Activated naive CD4-positive, alpha-beta T cell treated with anti-CD3 and anti-CD28 coated beads for 36 hours (primary cell): ENCODE measurements at regions not wholly inside any gene's neighbourhood (a gene's known extent, or its start where the extent isn't known, plus 50 kb on each side); places are given as distances from the start of the nearest gene placed in this dataset.

Source experiments
- CTCF ChIA-PET: fragments of 350-600 bp; sonication (Branson Sonifier 250); formaldehyde crosslinking; loops from one replicate; lab custom pipeline; 2021; ENCODE audit warnings: antibody characterized with exemption; lab: Charles Lee
- DNase-seq: peaks from one replicate; pipeline ENCODE4 v3.0.0-alpha.2; 2020
- H3K27ac Mint-ChIP-seq: one replicate; pipeline ENCODE4 v1.8.0; 2021; ENCODE audit warnings: mild to moderate bottlenecking, mixed read lengths
- H3K27me3 Mint-ChIP-seq: one replicate; pipeline ENCODE4 v1.8.0; 2021; ENCODE audit warnings: low read depth, mixed read lengths
- H3K36me3 Mint-ChIP-seq: one replicate; pipeline ENCODE4 v1.8.0; 2021; ENCODE audit warnings: low read depth, mixed read lengths
- H3K4me1 Mint-ChIP-seq: one replicate; pipeline ENCODE4 v1.8.0; 2021; ENCODE audit warnings: low read depth, mixed read lengths
- H3K4me3 Mint-ChIP-seq: one replicate; pipeline ENCODE4 v1.8.0; 2021; ENCODE audit warnings: mild to moderate bottlenecking, moderate library complexity, mixed read lengths
- H3K9me3 Mint-ChIP-seq: one replicate; pipeline ENCODE4 v1.8.0; 2021; ENCODE audit warnings: mixed read lengths
- intact Hi-C: fragments of 100-400 bp; cut with micrococcal nuclease; formaldehyde crosslinking; loops from one replicate; pipeline ENCODE4 v1.15.1; 2023

DNA sequence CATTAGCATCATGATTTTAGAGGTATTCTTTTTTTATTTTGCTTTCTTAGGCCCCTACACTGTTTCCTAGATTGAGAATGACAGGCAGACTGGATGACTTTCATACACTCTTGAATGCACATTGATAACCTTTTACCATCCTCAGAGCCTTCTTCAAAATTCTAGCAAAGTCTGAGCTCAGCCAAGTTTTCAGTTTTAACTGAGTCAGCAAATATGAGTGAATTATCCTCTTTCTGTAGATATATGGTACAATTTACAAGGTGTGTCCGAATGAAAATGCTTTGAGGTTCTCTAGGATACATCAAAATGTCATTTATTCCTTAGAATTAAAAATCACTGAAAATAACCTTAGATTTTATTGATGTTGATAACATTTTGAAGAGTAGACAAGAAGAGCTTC lies 1038.2 kb upstream of the POU3F3 start:
- no peak overlapping the region for H3K4me3 Mint-ChIP-seq
- CTCF ChIA-PET, result no interaction called here
- H3K27ac Mint-ChIP-seq, result no peak overlapping the region
- no peaks in the 10 kb centered on the region for H3K36me3 Mint-ChIP-seq
- H3K4me1 Mint-ChIP-seq, result no peaks in the 10 kb centered on the region
- H3K27me3 Mint-ChIP-seq, result no peaks in the 10 kb centered on the region
- no peaks in the 10 kb centered on the region for H3K9me3 Mint-ChIP-seq
- intact Hi-C loops, result no loop called here
- no peak for DNase-seq

DNA sequence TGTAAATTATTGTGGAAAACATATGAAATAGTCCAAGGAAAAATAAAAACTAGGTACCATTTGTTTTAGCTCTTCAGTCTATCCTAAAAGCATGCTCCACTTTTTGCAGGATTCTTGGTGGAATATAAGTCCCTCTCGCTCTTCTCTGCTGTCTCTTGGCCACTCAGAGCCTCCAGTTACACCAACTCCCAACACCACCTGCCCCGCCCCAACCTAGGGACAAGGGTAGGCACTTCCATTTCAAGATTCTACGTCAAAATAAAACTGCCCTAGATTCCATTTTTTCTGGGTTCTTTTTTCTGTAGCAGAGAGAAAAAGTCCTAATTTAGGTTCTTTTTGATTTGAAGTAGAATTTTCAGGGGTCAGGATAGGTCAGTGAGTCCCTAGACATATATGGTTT lies 1036.2 kb upstream of the POU3F3 start:
- Mint-ChIP-seq H3K27me3 (no peaks in the 10 kb centered on the region), H3K4me1 (no peaks in the 10 kb centered on the region), H3K36me3 (no peaks in the 10 kb centered on the region), H3K27ac (no peak overlapping the region), H3K9me3 (no peaks in the 10 kb centered on the region), H3K4me3 (no peak overlapping the region)
- intact Hi-C loops, result no loop called here
- no peak for DNase-seq
- CTCF ChIA-PET, result no interaction called here

DNA sequence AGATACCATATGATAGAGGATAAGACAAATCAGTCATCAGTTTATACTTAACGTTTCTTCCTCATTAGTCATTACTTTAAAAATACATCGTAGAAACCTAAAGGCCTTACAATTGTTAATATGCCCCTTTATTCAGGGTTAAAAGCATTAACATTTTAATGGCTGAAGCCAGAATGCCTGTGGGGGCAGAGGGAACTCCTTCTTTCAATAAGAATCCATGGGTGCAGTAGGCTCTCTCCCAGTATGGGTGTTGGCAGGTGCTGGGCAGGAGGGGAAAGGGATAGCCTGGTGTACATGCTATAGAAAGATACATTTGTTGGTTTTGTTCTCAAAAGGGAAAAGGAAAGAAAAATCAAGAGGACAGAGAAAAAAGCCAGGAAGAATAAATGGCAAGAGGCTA lies 1035.7 kb upstream of the POU3F3 start:
- H3K9me3 Mint-ChIP-seq, result no peaks in the 10 kb centered on the region
- no peak for DNase-seq
- H3K27me3 Mint-ChIP-seq, result no peaks in the 10 kb centered on the region
- no peaks in the 10 kb centered on the region for H3K4me1 Mint-ChIP-seq
- no peaks in the 10 kb centered on the region for H3K36me3 Mint-ChIP-seq
- CTCF ChIA-PET, result no interaction called here
- no peak overlapping the region for H3K27ac Mint-ChIP-seq
- intact Hi-C loops, result no loop called here
- H3K4me3 Mint-ChIP-seq, result no peak overlapping the region

DNA sequence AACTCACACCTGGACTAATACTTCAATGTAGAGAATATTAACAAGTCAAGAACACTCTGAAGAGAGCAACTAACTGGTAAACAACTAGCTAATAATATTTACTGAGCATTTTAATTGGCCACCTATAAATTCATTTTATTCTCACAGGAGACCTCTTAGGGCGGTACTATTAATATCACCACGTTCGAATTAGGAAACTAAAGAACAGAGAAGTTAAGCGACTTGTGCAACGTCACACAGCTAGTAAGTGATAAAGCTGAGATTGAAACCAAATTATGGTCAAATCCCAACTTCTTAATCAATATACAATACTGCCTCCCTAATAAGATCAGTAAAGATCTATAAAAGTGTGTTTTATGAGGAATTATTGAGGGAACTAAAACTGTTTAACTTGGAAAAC lies 1034.3 kb upstream of the POU3F3 start:
- Mint-ChIP-seq H3K27me3 (no peaks in the 10 kb centered on the region), H3K36me3 (no peaks in the 10 kb centered on the region), H3K9me3 (no peaks in the 10 kb centered on the region), H3K4me3 (no peak overlapping the region), H3K4me1 (no peaks in the 10 kb centered on the region), H3K27ac (no peak overlapping the region)
- CTCF ChIA-PET, result interaction anchor here (0.6 kb wide), 2 partner anchors 156 to 1274 kb away, joined by 3 read pairs; no protein-coding TSS in a partner anchor
- no peak for DNase-seq
- intact Hi-C loops, result no loop called here

DNA sequence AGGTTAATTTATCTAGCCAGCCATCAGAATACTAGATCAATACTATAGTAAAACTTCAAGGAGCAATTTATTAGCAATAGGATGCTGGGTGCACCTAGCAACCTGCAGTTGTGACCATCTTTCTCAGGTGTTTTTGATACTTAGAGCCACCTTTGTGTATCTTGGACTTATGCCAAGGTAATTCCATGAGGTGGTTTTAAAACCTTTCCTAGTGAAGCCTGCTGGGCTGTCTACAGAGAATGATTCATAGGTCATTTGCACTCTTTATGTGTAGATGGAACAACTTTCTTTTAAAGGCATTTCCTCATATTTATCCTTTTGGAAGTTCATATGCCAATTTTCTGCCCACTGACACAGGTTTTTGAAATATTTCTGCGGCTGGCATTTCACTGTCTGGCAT lies 1030.1 kb upstream of the POU3F3 start:
- no peaks in the 10 kb centered on the region for H3K4me1 Mint-ChIP-seq
- CTCF ChIA-PET, result no interaction called here
- DNase-seq, result no peak
- no peaks in the 10 kb centered on the region for H3K36me3 Mint-ChIP-seq
- no peak overlapping the region for H3K27ac Mint-ChIP-seq
- H3K27me3 Mint-ChIP-seq, result no peaks in the 10 kb centered on the region
- peaks cover 9% of the 10 kb centered on the region for H3K9me3 Mint-ChIP-seq
- intact Hi-C loops, result no loop called here
- H3K4me3 Mint-ChIP-seq, result no peak overlapping the region

DNA sequence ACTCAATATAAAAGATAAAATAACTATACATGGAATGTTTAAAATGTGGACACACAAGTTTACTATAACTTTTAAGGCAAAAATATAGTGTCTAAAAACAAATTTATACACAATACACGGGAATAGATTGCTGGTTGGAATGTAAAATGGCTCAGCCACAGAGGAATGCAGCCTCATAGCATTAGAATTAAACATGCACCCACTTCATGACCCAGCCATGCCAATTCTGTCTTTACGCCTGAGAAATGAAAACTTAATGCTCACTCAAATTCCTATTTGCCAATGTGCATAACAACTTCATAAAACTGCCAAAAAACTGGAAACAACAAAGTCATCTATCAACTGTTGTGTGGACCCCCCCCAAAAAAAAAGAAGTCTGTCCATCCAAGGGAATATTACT lies 1006.6 kb upstream of the POU3F3 start:
- Mint-ChIP-seq H3K9me3 (peaks cover 11% of the 10 kb centered on the region), H3K4me1 (no peaks in the 10 kb centered on the region), H3K36me3 (no peaks in the 10 kb centered on the region), H3K4me3 (no peak overlapping the region), H3K27ac (no peak overlapping the region), H3K27me3 (no peaks in the 10 kb centered on the region)
- CTCF ChIA-PET, result no interaction called here
- intact Hi-C loops, result no loop called here
- DNase-seq, result no peak

DNA sequence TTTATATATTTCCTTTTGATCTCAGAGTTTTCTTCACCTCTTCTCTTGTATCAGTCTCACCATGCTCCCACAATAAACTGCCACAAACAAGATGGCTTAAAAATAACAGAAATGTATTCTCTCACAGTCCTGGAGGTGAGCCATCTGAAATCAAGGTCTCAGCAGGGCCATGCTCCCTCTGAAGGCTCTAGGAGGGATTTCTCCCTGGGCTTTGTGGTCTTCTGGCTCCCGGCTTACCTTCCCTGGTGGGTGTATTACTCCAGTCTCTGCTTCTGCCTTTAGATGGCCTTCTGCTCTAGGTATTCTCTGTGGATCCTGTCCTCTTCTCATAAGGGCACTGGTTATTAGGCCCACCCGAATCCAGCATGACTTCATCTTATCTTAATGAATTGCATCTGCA lies 994.7 kb upstream of the POU3F3 start:
- no peaks in the 10 kb centered on the region for H3K4me1 Mint-ChIP-seq
- no peak for DNase-seq
- H3K9me3 Mint-ChIP-seq, result peaks cover 7% of the 10 kb centered on the region
- CTCF ChIA-PET, result no interaction called here
- no peaks in the 10 kb centered on the region for H3K36me3 Mint-ChIP-seq
- no peak overlapping the region for H3K27ac Mint-ChIP-seq
- no peaks in the 10 kb centered on the region for H3K27me3 Mint-ChIP-seq
- intact Hi-C loops, result no loop called here
- no peak overlapping the region for H3K4me3 Mint-ChIP-seq

DNA sequence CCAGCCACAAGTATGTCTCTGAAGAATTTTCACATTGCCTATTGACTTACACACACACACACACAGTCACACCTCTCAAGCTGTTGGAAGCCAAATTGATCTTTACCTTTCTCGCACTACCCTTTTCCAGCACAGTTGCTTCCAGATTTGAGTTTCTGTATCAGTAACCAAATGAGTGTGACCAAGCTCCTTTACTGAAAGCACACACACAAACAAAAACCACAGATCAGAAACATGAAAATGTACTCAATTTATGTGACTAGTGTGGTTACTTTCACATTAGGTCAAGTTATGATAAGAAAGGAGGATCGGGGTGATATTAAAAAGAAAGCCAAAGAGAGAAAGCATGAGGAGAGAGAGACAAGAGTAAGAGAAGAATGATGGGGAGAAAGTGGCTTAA lies 993.9 kb upstream of the POU3F3 start:
- Mint-ChIP-seq H3K27me3 (no peaks in the 10 kb centered on the region), H3K4me1 (no peaks in the 10 kb centered on the region), H3K4me3 (no peak overlapping the region), H3K36me3 (no peaks in the 10 kb centered on the region), H3K27ac (no peak overlapping the region), H3K9me3 (peaks cover 7% of the 10 kb centered on the region)
- intact Hi-C loops, result no loop called here
- no peak for DNase-seq
- CTCF ChIA-PET, result no interaction called here

DNA sequence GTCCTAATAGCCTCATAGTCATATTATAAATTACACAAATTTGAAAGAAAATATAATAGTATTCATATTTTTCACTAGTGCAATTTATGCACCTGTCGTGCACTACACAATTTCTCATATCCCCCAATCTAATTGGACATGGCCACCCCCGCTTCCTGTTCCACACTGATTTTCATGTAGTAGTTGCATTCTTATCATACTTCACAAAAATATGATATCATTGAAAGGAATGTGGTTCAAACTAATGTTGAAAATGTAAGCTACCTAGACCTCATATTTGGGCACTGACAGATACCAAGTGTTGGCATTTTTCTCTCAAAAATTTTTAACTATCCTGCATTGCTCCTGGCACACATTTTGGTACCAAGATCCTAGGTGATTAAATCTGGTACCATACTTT lies 985.5 kb upstream of the POU3F3 start:
- Mint-ChIP-seq H3K36me3 (no peaks in the 10 kb centered on the region), H3K9me3 (peaks cover 3% of the 10 kb centered on the region), H3K4me3 (no peak overlapping the region), H3K27ac (no peak overlapping the region), H3K27me3 (no peaks in the 10 kb centered on the region), H3K4me1 (no peaks in the 10 kb centered on the region)
- CTCF ChIA-PET, result no interaction called here
- no peak for DNase-seq
- intact Hi-C loops, result no loop called here

DNA sequence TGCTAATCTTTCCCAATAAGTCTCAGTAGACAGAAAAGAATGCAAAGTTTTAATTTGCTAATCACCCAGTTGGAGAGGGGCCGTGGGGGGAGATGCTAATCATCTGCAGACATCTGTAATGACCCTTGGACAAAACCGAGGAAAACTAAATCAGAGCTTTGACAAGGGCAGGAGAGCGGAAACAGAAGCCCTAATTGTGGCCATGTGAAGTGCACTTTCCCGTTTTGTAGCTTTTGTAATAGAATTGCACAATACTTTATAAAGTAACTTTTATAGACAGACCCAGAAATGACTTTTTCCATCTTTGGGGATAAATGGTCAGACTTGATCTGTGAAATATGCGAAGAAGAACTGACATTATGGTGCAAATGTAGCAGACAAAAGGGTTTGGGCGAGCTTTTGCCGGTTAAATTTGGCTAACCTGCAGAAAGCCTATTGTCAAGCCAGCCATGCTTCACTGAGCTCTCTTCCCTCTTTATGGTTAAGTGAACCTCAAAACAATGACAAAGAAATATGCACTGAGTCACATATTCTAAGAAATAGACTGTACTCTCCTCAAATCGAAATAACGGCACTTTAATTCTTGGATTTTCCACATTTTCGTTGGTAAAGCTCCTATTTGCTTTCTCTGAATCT lies 980.1 kb upstream of the POU3F3 start:
- H3K27me3 Mint-ChIP-seq, result no peaks in the 10 kb centered on the region
- H3K9me3 Mint-ChIP-seq, result peaks cover 5% of the 10 kb centered on the region
- no peaks in the 10 kb centered on the region for H3K36me3 Mint-ChIP-seq
- H3K27ac Mint-ChIP-seq, result no peak overlapping the region
- intact Hi-C loops, result no loop called here
- no peaks in the 10 kb centered on the region for H3K4me1 Mint-ChIP-seq
- CTCF ChIA-PET, result interaction anchor here (0.5 kb wide), 1 partner anchor 8 kb away, joined by 4 read pairs; no protein-coding TSS in a partner anchor
- DNase-seq, result no peak
- no peak overlapping the region for H3K4me3 Mint-ChIP-seq

DNA sequence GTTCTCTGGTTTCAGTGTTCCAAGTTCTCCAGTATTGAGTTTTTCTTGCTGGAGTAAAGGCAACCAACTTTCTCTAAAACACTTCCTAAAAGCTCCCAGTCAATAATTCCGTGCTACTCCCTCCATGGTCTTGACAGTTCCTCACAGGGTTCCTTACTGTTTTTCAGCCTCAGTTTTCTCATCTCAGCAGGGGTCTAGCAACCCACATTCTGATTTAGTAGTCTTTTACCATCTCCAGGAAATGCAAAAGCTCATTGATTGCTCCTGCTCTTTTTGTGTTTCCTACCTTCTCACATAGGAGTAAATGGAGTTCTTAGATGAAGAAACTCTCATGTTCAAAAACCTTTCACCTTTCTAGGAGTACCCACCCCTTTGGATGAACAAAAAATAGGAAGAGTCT lies 978.8 kb upstream of the POU3F3 start:
- peaks cover 5% of the 10 kb centered on the region for H3K9me3 Mint-ChIP-seq
- H3K4me3 Mint-ChIP-seq, result no peak overlapping the region
- no peak for DNase-seq
- no peak overlapping the region for H3K27ac Mint-ChIP-seq
- intact Hi-C loops, result no loop called here
- no peaks in the 10 kb centered on the region for H3K4me1 Mint-ChIP-seq
- CTCF ChIA-PET, result no interaction called here
- H3K27me3 Mint-ChIP-seq, result no peaks in the 10 kb centered on the region
- no peaks in the 10 kb centered on the region for H3K36me3 Mint-ChIP-seq

DNA sequence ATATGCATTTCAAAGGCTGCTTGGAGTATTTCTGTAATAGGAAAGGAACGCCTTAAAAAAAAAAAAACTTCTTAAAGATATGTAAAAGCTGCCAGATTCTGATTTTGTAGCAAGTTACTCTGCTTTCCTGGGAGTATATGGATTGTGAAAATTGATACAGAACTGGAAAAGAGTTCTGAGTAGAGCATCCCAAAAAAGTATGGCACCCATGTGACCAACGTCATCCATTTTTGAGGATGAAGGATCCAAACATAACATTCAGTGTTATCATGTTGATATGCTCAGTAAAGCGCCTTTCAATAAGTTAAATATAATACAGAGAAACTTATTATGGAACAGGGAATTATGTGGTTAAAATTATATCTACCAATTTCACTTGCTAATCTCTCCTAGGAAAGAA lies 978.4 kb upstream of the POU3F3 start:
- CTCF ChIA-PET, result no interaction called here
- H3K4me1 Mint-ChIP-seq, result no peaks in the 10 kb centered on the region
- DNase-seq, result no peak
- H3K36me3 Mint-ChIP-seq, result no peaks in the 10 kb centered on the region
- H3K27me3 Mint-ChIP-seq, result no peaks in the 10 kb centered on the region
- H3K4me3 Mint-ChIP-seq, result no peak overlapping the region
- peaks cover 5% of the 10 kb centered on the region for H3K9me3 Mint-ChIP-seq
- H3K27ac Mint-ChIP-seq, result no peak overlapping the region
- intact Hi-C loops, result no loop called here

DNA sequence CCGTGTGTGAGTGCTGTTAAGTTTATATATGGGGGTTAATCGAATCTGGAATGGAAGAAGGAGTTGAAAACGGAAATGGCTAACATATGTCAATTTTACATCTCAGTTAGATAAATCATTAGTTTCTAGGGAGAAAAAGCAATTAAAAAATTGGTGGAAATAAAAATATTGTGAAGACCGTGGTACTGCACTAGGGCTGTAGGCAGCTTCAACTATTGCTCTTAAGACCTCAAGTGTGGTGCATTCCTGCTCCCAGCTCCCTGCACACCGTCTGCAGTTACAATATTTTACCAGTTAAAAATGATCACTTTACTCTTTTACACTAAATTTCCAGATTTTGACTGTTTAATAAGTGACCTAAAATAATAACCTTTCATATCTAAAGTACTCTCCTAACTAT lies 977.3 kb upstream of the POU3F3 start:
- CTCF ChIA-PET, result no interaction called here
- H3K4me3 Mint-ChIP-seq, result no peak overlapping the region
- H3K4me1 Mint-ChIP-seq, result no peaks in the 10 kb centered on the region
- peaks cover 5% of the 10 kb centered on the region for H3K9me3 Mint-ChIP-seq
- no peaks in the 10 kb centered on the region for H3K27me3 Mint-ChIP-seq
- intact Hi-C loops, result no loop called here
- no peak for DNase-seq
- H3K36me3 Mint-ChIP-seq, result no peaks in the 10 kb centered on the region
- no peak overlapping the region for H3K27ac Mint-ChIP-seq
